Parathyroid adenoma (tissue), 2 donors: ENCODE measurements at regions not wholly inside any gene's neighbourhood (a gene's known extent, or its start where the extent isn't known, plus 50 kb on each side); places are given as distances from the start of the nearest gene placed in this dataset.

Experiments used
- H2AFZ ChIP-seq: fragments of 300-600 bp; sonication (generic); one replicate; pipeline ENCODE4 v1.7.0; 2017; ENCODE audit warnings: antibody characterized with exemption, mild to moderate bottlenecking
- H3K27ac ChIP-seq: fragments of 300-600 bp; sonication (generic); one replicate; pipeline ENCODE4 v1.7.0; 2017
- H3K27me3 ChIP-seq: fragments of 300-600 bp; sonication (generic); one replicate; pipeline ENCODE4 v1.7.0; 2017; ENCODE audit warnings: low read length; ENCODE audit not compliant: control insufficient read depth, insufficient read depth
- H3K36me3 ChIP-seq: fragments of 300-600 bp; sonication (generic); one replicate; pipeline ENCODE4 v1.7.0; 2017; ENCODE audit warnings: low read length; ENCODE audit not compliant: control insufficient read depth, insufficient read depth
- H3K4me1 ChIP-seq: fragments of 300-600 bp; sonication (generic); one replicate; pipeline ENCODE4 v1.7.0; 2017; ENCODE audit warnings: control low read depth
- H3K4me2 ChIP-seq: fragments of 300-600 bp; sonication (generic); one replicate; pipeline ENCODE4 v1.7.0; 2017; ENCODE audit warnings: low read length
- H3K4me3 ChIP-seq: fragments of 300-600 bp; sonication (generic); one replicate; pipeline ENCODE4 v1.7.0; 2017; ENCODE audit warnings: low read depth, low read length
- H3K79me2 ChIP-seq: fragments of 300-600 bp; sonication (generic); one replicate; pipeline ENCODE4 v1.7.0; 2017; ENCODE audit warnings: control low read depth
- H3K9ac ChIP-seq: fragments of 300-600 bp; sonication (generic); one replicate; pipeline ENCODE4 v1.7.0; 2017; ENCODE audit warnings: mild to moderate bottlenecking
- H3K9me3 ChIP-seq: fragments of 300-600 bp; sonication (generic); one replicate; pipeline ENCODE4 v1.7.0; 2017; ENCODE audit warnings: low read length; ENCODE audit not compliant: control insufficient read depth
- CTCF ChIP-seq: fragments of 300-600 bp; sonication (generic); IDR thresholded peaks from one replicate; pipeline ENCODE4 v1.7.0; 2017; ENCODE audit warnings: antibody characterized with exemption, mild to moderate bottlenecking
- donor health status: primary hyperparathyroidism.

GRCh38 chr21:35568643-35569042 lies 491.7 kb downstream of the SETD4 start:
- Histone ChIP-seq H3K4me2 (no peak overlapping the region), H3K4me3 (no peak overlapping the region), H3K36me3 (no peaks in the 10 kb centered on the region), H3K27me3 (no peaks in the 10 kb centered on the region), H3K27ac (no peak overlapping the region), H3K4me1 (no peaks in the 10 kb centered on the region), H2AFZ (no peak overlapping the region), H3K9me3 (no peaks in the 10 kb centered on the region), H3K9ac (no peak overlapping the region), H3K79me2 (no peaks in the 10 kb centered on the region)
- no peak for TF ChIP-seq CTCF

- TF ChIP-seq CTCF, result no peak
- H3K9ac ChIP-seq, result no peak overlapping the region
- no peaks in the 10 kb centered on the region for H3K9me3 ChIP-seq
- no peaks in the 10 kb centered on the region for H3K4me1 ChIP-seq
- no peak overlapping the region for H3K4me3 ChIP-seq
- H3K27ac ChIP-seq, result no peak overlapping the region
- no peaks in the 10 kb centered on the region for H3K27me3 ChIP-seq
- no peaks in the 10 kb centered on the region for H3K36me3 ChIP-seq
- no peak overlapping the region for H2AFZ ChIP-seq
- no peak overlapping the region for H3K4me2 ChIP-seq
- no peaks in the 10 kb centered on the region for H3K79me2 ChIP-seq
These were observed 493.5 kb downstream of the SETD4 start for GRCh38 chr21:35566874-35567273.

- no peak overlapping the region for H3K9ac ChIP-seq
- H3K4me3 ChIP-seq, result no peak overlapping the region
- no peak overlapping the region for H3K4me2 ChIP-seq
- TF ChIP-seq CTCF, result no peak
- no peaks in the 10 kb centered on the region for H3K9me3 ChIP-seq
- H3K79me2 ChIP-seq, result no peaks in the 10 kb centered on the region
- H3K27ac ChIP-seq, result no peak overlapping the region
- no peaks in the 10 kb centered on the region for H3K4me1 ChIP-seq
- H3K27me3 ChIP-seq, result no peaks in the 10 kb centered on the region
- H3K36me3 ChIP-seq, result no peaks in the 10 kb centered on the region
- no peak overlapping the region for H2AFZ ChIP-seq
These were observed 495.1 kb downstream of the SETD4 start for GRCh38 chr21:35565204-35565611.

GRCh38 chr21:35563885-35564451 lies 496.4 kb downstream of the SETD4 start:
- no peak overlapping the region for H3K4me2 ChIP-seq
- TF ChIP-seq CTCF, result no peak
- H3K27ac ChIP-seq, result no peak overlapping the region
- H3K4me3 ChIP-seq, result no peak overlapping the region
- no peaks in the 10 kb centered on the region for H3K27me3 ChIP-seq
- no peaks in the 10 kb centered on the region for H3K36me3 ChIP-seq
- no peak overlapping the region for H2AFZ ChIP-seq
- no peaks in the 10 kb centered on the region for H3K4me1 ChIP-seq
- H3K9ac ChIP-seq, result no peak overlapping the region
- no peaks in the 10 kb centered on the region for H3K9me3 ChIP-seq
- H3K79me2 ChIP-seq, result no peaks in the 10 kb centered on the region

GRCh38 chr21:35562876-35563275 lies 497.4 kb downstream of the SETD4 start:
- Histone ChIP-seq H3K27ac (no peak overlapping the region), H3K4me1 (no peaks in the 10 kb centered on the region)

More at GRCh38 chr21:35562876-35563275, 497.4 kb downstream of the SETD4 start:
- H3K4me3 ChIP-seq, result no peak overlapping the region
- H3K9ac ChIP-seq, result no peak overlapping the region
- no peak overlapping the region for H2AFZ ChIP-seq
- H3K9me3 ChIP-seq, result no peaks in the 10 kb centered on the region
- TF ChIP-seq CTCF, result no peak
- H3K27me3 ChIP-seq, result no peaks in the 10 kb centered on the region
- no peaks in the 10 kb centered on the region for H3K79me2 ChIP-seq
- H3K4me2 ChIP-seq, result no peak overlapping the region
- no peaks in the 10 kb centered on the region for H3K36me3 ChIP-seq
